Neural cell (in vitro differentiated cells): ENCODE measurements at regions not wholly inside any gene's neighbourhood (a gene's known extent, or its start where the extent isn't known, plus 50 kb on each side); places are given as distances from the start of the nearest gene placed in this dataset.

Source experiments
- H2AFZ ChIP-seq: fragments of 200-600, 300-800 bp; sonication (generic), shearing (Covaris generic); 2 replicates; pipeline ENCODE4 v1.6.0; 2014; ENCODE audit warnings: low read depth, mild to moderate bottlenecking, antibody characterized with exemption, low read length, moderate library complexity
- H3F3A ChIP-seq: fragments of 200-600 bp; shearing (Covaris generic); 2 replicates; pipeline ENCODE4 v1.6.1; 2016; ENCODE audit warnings: mild to moderate bottlenecking, moderate library complexity, mixed read lengths, antibody characterized with exemption, low read length; ENCODE audit not compliant: insufficient read depth, poor library complexity, severe bottlenecking
- H3K27ac ChIP-seq: fragments of 200-600, 300-800 bp; sonication (generic), shearing (Covaris generic); 2 replicates; pipeline ENCODE4 v1.5.1; 2014; ENCODE audit warnings: mild to moderate bottlenecking, low read length, moderate library complexity
- H3K27me3 ChIP-seq: fragments of 300-800, 200-600 bp; sonication (generic), shearing (Covaris generic); 2 replicates; pipeline ENCODE4 v1.6.0; 2014; ENCODE audit warnings: mild to moderate bottlenecking, low read depth, low read length, moderate library complexity; ENCODE audit not compliant: insufficient read depth
- H3K36me3 ChIP-seq: fragments of 300-800, 200-600 bp; sonication (generic), shearing (Covaris generic); 2 replicates; pipeline ENCODE4 v1.5.1; 2014; ENCODE audit warnings: mild to moderate bottlenecking, antibody characterized with exemption, low read length, moderate library complexity; ENCODE audit not compliant: insufficient read depth
- H3K4me2 ChIP-seq: fragments of 300-800, 200-600 bp; sonication (generic), shearing (Covaris generic); 2 replicates; pipeline ENCODE4 v1.6.0; 2014; ENCODE audit warnings: mild to moderate bottlenecking, low read length
- H3K4me3 ChIP-seq: fragments of 300-800, 200-600 bp; sonication (generic), shearing (Covaris generic); 2 replicates; pipeline ENCODE4 v1.5.1; 2014; ENCODE audit warnings: mild to moderate bottlenecking, low read length, moderate library complexity
- H3K79me2 ChIP-seq: fragments of 200-600 bp; shearing (Covaris generic); replicated peaks from 2 replicates; pipeline ENCODE4 v1.6.0; 2014; ENCODE audit warnings: mild to moderate bottlenecking, low read length, moderate library complexity; ENCODE audit not compliant: insufficient read depth
- H3K9ac ChIP-seq: fragments of 300-800, 200-600 bp; sonication (generic), shearing (Covaris generic); 2 replicates; pipeline ENCODE4 v1.6.1; 2016; ENCODE audit warnings: mild to moderate bottlenecking, low read length, mixed read lengths
- H3K9me2 ChIP-seq: fragments of 200-600 bp; shearing (Covaris generic); 2 replicates; pipeline ENCODE4 v1.6.1; 2016; ENCODE audit warnings: mild to moderate bottlenecking, low read length, mixed read lengths; ENCODE audit not compliant: insufficient read depth
- H3K9me3 ChIP-seq: fragments of 200-600, 300-800 bp; sonication (generic), shearing (Covaris generic); 2 replicates; pipeline ENCODE4 v1.6.1; 2016; ENCODE audit warnings: mild to moderate bottlenecking, mixed run types, low read length, moderate library complexity, mixed read lengths
- H4K20me1 ChIP-seq: fragments of 200-600 bp; shearing (Covaris generic); 2 replicates; pipeline ENCODE4 v1.6.1; 2016; ENCODE audit warnings: mild to moderate bottlenecking, mixed run types; ENCODE audit not compliant: insufficient read depth
- EP300 ChIP-seq: fragments of 450-650 bp; conservative IDR thresholded peaks from 2 replicates; pipeline ENCODE4 v1.6.1; 2014; ENCODE audit warnings: antibody characterized with exemption, mild to moderate bottlenecking, moderate library complexity; ENCODE audit not compliant: poor library complexity, severe bottlenecking
- EZH2 ChIP-seq: fragments of 200-600, 300-800 bp; shearing (Covaris generic), sonication (generic); IDR thresholded peaks from 2 replicates; pipeline ENCODE4 v1.6.1; 2014; ENCODE audit warnings: antibody characterized with exemption, low read length, borderline replicate concordance, mild to moderate bottlenecking; ENCODE audit not compliant: insufficient read depth, poor library complexity, severe bottlenecking
- MXI1 ChIP-seq: fragments of 450-650 bp; conservative IDR thresholded peaks from 2 replicates; pipeline ENCODE4 v1.6.1; 2014; ENCODE audit warnings: antibody characterized with exemption, mild to moderate bottlenecking; ENCODE audit not compliant: poor library complexity, severe bottlenecking
- POLR2AphosphoS5 ChIP-seq: IDR thresholded peaks from 2 replicates; pipeline ENCODE4 v1.6.1; 2012
- RAD21 ChIP-seq: fragments of 450-650 bp; conservative IDR thresholded peaks from 2 replicates; pipeline ENCODE4 v1.6.1; 2014; ENCODE audit warnings: antibody characterized with exemption, mild to moderate bottlenecking, moderate library complexity
- SMC3 ChIP-seq: fragments of 450-650 bp; conservative IDR thresholded peaks from 2 replicates; pipeline ENCODE4 v1.6.1; 2014; ENCODE audit warnings: antibody characterized with exemption, mild to moderate bottlenecking, moderate library complexity; ENCODE audit not compliant: poor library complexity
- TAF1 ChIP-seq: IDR thresholded peaks from 2 replicates; pipeline ENCODE4 v1.6.1; 2012; ENCODE audit warnings: low read depth
- TF ChIP-seq, protein P1 (sequence below): fragments of 450-650 bp; IDR thresholded peaks from 2 replicates; pipeline ENCODE4 v1.5.1; 2014; ENCODE audit warnings: antibody characterized with exemption, mild to moderate bottlenecking, moderate library complexity; ENCODE audit not compliant: poor library complexity, severe bottlenecking
- TF ChIP-seq, protein P2 (sequence below): IDR thresholded peaks from 2 replicates; pipeline ENCODE4 v1.6.1; 2012; ENCODE audit warnings: borderline replicate concordance

DNA sequence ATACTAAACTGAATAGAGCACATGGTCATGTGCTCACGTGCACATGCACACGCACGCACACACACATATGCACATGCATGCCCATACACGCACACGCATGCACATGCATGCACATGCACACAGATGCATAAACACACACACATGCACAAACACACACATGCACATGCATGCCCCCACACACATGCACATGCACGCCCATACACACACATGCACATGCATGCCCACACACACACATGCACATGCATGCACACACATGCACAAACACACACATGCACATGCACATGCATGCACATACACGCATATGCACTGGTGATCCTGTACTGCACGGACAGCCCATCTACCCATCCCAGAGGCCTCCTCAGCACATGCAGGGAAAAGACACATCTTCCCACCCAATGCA is 426.6 kb downstream of the OCA2 start:
- no peak overlapping the region for H3K27ac ChIP-seq
- no peak overlapping the region for H3K9ac ChIP-seq
- TF ChIP-seq, protein P1, sequence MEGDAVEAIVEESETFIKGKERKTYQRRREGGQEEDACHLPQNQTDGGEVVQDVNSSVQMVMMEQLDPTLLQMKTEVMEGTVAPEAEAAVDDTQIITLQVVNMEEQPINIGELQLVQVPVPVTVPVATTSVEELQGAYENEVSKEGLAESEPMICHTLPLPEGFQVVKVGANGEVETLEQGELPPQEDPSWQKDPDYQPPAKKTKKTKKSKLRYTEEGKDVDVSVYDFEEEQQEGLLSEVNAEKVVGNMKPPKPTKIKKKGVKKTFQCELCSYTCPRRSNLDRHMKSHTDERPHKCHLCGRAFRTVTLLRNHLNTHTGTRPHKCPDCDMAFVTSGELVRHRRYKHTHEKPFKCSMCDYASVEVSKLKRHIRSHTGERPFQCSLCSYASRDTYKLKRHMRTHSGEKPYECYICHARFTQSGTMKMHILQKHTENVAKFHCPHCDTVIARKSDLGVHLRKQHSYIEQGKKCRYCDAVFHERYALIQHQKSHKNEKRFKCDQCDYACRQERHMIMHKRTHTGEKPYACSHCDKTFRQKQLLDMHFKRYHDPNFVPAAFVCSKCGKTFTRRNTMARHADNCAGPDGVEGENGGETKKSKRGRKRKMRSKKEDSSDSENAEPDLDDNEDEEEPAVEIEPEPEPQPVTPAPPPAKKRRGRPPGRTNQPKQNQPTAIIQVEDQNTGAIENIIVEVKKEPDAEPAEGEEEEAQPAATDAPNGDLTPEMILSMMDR = no peak
- no peak for TF ChIP-seq TAF1
- no peak for TF ChIP-seq POLR2AphosphoS5
- no peak for TF ChIP-seq SMC3
- TF ChIP-seq EZH2 = no peak
- no peak for TF ChIP-seq RAD21
- TF ChIP-seq MXI1 = no peak
- TF ChIP-seq EP300 = no peak
- TF ChIP-seq, protein P2, sequence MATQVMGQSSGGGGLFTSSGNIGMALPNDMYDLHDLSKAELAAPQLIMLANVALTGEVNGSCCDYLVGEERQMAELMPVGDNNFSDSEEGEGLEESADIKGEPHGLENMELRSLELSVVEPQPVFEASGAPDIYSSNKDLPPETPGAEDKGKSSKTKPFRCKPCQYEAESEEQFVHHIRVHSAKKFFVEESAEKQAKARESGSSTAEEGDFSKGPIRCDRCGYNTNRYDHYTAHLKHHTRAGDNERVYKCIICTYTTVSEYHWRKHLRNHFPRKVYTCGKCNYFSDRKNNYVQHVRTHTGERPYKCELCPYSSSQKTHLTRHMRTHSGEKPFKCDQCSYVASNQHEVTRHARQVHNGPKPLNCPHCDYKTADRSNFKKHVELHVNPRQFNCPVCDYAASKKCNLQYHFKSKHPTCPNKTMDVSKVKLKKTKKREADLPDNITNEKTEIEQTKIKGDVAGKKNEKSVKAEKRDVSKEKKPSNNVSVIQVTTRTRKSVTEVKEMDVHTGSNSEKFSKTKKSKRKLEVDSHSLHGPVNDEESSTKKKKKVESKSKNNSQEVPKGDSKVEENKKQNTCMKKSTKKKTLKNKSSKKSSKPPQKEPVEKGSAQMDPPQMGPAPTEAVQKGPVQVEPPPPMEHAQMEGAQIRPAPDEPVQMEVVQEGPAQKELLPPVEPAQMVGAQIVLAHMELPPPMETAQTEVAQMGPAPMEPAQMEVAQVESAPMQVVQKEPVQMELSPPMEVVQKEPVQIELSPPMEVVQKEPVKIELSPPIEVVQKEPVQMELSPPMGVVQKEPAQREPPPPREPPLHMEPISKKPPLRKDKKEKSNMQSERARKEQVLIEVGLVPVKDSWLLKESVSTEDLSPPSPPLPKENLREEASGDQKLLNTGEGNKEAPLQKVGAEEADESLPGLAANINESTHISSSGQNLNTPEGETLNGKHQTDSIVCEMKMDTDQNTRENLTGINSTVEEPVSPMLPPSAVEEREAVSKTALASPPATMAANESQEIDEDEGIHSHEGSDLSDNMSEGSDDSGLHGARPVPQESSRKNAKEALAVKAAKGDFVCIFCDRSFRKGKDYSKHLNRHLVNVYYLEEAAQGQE = no peak
- H3K9me3 ChIP-seq = no peaks in the 10 kb centered on the region
- H2AFZ ChIP-seq = no peak overlapping the region
- H3F3A ChIP-seq = no peaks in the 10 kb centered on the region
- no peaks in the 10 kb centered on the region for H4K20me1 ChIP-seq
- H3K79me2 ChIP-seq = no peaks in the 10 kb centered on the region
- no peaks in the 10 kb centered on the region for H3K36me3 ChIP-seq
- H3K27me3 ChIP-seq = no peaks in the 10 kb centered on the region
- no peak overlapping the region for H3K4me2 ChIP-seq
- H3K4me3 ChIP-seq = no peak overlapping the region
- H3K9me2 ChIP-seq = no peaks in the 10 kb centered on the region

DNA sequence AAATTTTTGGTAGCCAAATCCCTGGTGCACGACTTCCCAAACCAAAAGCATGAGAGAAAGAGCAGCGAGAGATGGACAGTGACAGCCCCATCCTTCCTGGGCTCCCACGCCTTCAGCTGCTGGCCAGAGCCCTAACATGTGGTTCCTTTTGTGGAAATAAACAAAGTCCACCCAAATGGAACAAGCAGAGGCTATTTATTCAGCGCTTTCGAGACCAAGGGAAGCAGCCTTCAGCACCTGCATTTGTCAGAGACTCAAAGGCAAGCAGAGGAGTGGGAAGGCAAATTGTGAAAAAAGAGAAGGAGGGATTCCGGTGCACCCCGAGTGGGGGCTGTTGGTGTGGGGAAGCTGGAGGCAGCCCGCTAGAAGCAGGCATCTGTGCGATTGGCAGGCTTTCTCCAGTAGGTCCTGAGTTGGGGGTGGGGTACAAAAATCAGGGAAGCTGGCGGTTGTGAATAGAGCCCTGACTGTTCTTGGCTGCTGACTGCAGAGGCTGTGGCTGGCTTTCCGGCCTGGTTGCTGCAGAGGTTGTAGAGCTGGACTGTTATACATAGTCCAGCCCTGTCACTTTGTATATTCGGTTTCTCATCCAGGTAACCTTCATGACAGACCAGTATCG is 427.2 kb downstream of the OCA2 start:
- H3K4me3 ChIP-seq = no peak overlapping the region

More for the DNA sequence above, 427.2 kb downstream of the OCA2 start:
- Histone ChIP-seq H4K20me1 (no peaks in the 10 kb centered on the region), H2AFZ (no peak overlapping the region), H3K9me3 (no peaks in the 10 kb centered on the region), H3K36me3 (no peaks in the 10 kb centered on the region), H3K27me3 (no peaks in the 10 kb centered on the region), H3F3A (no peaks in the 10 kb centered on the region), H3K9ac (no peak overlapping the region), H3K4me2 (no peak overlapping the region), H3K79me2 (no peaks in the 10 kb centered on the region), H3K9me2 (no peaks in the 10 kb centered on the region), H3K27ac (no peak overlapping the region)
- no peak for TF ChIP-seq EZH2
- no peak for TF ChIP-seq EP300
- TF ChIP-seq, protein P2 = no peak
- no peak for TF ChIP-seq MXI1
